ENCODE measurements at regions not wholly inside any gene's neighbourhood (a gene's known extent, or its start where the extent isn't known, plus 50 kb on each side); places are given as distances from the start of the nearest gene placed in this dataset.

DNA sequence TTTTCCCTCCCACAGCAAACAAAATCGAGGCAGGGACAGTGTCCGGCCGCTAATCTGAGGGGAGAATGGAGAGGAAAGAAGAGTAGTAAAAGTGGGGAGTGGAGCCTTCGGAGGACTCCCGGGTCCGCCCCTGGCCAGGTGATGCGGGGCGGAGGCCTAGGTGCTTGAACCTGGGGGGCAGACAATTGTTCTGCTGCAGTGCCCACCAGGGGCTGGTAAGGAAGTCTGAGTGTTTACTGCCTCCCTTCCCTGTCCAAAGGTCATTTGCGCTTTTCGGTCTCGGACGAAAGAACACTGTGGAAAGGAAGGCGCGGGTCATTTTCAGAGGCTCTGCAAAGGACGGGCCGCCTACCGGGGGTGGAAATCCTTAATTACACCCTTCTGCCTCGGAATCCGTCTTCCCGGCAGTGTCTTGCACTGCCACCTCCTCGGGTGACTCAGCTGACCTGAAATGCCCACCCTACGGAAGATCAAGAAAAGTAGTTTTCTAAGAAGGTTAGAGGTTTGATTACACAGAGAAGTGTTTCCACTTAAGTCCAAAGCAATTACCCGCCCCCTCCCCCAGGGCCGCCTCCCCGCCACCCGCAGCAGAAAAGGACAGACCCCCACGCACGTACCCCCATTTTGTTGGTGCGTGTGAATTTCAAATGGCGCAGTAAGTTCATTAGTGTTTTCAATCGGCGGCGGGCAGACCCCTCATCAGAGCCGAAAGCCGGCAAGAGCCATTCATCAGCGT, 99.9 kb upstream of the TENM3 start:
- no peak overlapping the region for H3K4ac ChIP-seq (ENCODE audit: low read depth, low read length)
- peaks cover 6% of the 10 kb centered on the region for H3K4me1 ChIP-seq (ENCODE audit: control insufficient read depth, low read depth, low read length)
- H4K8ac ChIP-seq (ENCODE audit: low read depth, low read length) = no peak overlapping the region
- H3K27me3 ChIP-seq (ENCODE audit: insufficient read depth, low read length, poor library complexity) = no peaks in the 10 kb centered on the region
- H3K79me1 ChIP-seq (ENCODE audit: low read length) = peaks cover 2% of the 10 kb centered on the region
- no CpG with 5 or more reads among the region's 36 CpGs for WGBS (ENCODE audit: extremely low coverage, insufficient coverage, low lambda C conversion rate)
- peak overlapping the region; percentile 82 for H3K9ac ChIP-seq (ENCODE audit: low read length)
- H3K4me2 ChIP-seq (ENCODE audit: low read length) = peak overlapping the region; percentile 91
- H3K36me3 ChIP-seq (ENCODE audit: control insufficient read depth, insufficient read depth, low read length) = no peaks in the 10 kb centered on the region
- peak overlapping the region; percentile 49 for H3K23ac ChIP-seq (ENCODE audit: low read length)
- no peak overlapping the region for H2BK120ac ChIP-seq (ENCODE audit: low read depth, low read length)
- H3K4me3 ChIP-seq (ENCODE audit: low read length) = peak overlapping the region; percentile 76
- H2BK15ac ChIP-seq (replicated peaks; ENCODE audit: low read depth) = peak overlapping the region; percentile 21
- H2AK5ac ChIP-seq (ENCODE audit: low read length) = no peak overlapping the region
- peak overlapping the region; percentile 97 for H3K27ac ChIP-seq (ENCODE audit: low read depth, low read length)
- peak overlapping the region; percentile 23 for H2BK5ac ChIP-seq (ENCODE audit: low read length)
- H4K5ac ChIP-seq (ENCODE audit: low read length) = no peak overlapping the region
- H3K56ac ChIP-seq (ENCODE audit: low read length) = peak overlapping the region; percentile 95
- peak; percentile 73 for DNase-seq
- H3K18ac ChIP-seq (ENCODE audit: low read length) = peak overlapping the region; percentile 46
- H3K79me2 ChIP-seq (ENCODE audit: control insufficient read depth, insufficient read depth, low read length) = peaks cover 12% of the 10 kb centered on the region

DNA sequence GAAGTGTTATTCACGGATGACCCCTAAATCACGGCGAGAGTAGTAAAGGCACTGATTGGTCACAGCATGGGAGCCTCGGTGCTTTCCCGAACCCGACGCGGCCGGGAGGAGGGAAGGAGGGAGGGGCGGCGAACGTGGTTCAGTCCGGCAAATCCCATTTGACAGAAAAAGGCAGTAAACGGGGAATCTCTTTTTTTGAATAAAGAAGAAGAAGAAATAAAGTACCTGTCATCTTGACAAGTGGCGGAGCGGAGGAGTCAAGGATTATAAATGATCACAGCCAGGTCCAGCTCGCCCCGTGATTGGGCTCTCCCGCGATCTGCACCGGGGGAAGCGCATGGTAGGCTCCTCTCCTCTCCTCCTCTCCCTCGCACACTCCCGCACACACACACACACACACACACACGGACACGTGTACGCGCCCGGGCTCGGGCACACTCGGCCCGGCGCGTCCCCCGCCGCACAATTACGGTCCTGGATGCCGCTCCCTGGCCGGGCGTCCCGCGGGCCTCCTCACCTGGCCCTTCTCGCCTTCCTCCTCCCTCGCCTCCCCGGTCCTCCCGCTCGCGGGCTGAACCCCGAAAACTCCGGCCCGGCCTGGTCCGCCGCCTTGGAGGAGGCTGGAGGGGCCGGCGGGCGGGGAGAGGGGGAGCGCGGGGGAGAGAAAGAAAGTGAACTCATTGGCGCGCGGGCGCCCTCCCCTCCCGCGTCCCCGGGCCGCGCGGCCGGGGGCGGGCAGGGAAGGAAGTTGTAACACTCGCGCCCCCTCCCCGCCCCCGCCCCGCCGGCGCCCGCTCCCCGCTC, 99.2 kb upstream of the TENM3 start:
- no CpG with 5 or more reads among the region's 79 CpGs for WGBS (ENCODE audit: extremely low coverage, insufficient coverage, low lambda C conversion rate)
- Histone ChIP-seq H3K4ac (ENCODE audit: low read depth, low read length) (peak overlapping the region; percentile 98), H3K4me3 (ENCODE audit: low read length) (peak overlapping the region; percentile 76), H2BK15ac (replicated peaks; ENCODE audit: low read depth) (no peak overlapping the region), H2AK5ac (ENCODE audit: low read length) (no peak overlapping the region), H3K4me2 (ENCODE audit: low read length) (peak overlapping the region; percentile 28), H3K23ac (ENCODE audit: low read length) (no peak overlapping the region), H3K18ac (ENCODE audit: low read length) (peak overlapping the region; percentile 96), H2BK5ac (ENCODE audit: low read length) (peak overlapping the region; percentile 64), H3K56ac (ENCODE audit: low read length) (peak overlapping the region; percentile 95), H3K27me3 (ENCODE audit: insufficient read depth, low read length, poor library complexity) (no peaks in the 10 kb centered on the region), H3K4me1 (ENCODE audit: control insufficient read depth, low read depth, low read length) (peaks cover 6% of the 10 kb centered on the region), H3K9ac (ENCODE audit: low read length) (peak overlapping the region; percentile 82), H3K79me1 (ENCODE audit: low read length) (peaks cover 2% of the 10 kb centered on the region), H2BK120ac (ENCODE audit: low read depth, low read length) (peak overlapping the region; percentile 99), H4K5ac (ENCODE audit: low read length) (no peak overlapping the region), H4K8ac (ENCODE audit: low read depth, low read length) (peak overlapping the region; percentile 94), H3K36me3 (ENCODE audit: control insufficient read depth, insufficient read depth, low read length) (no peaks in the 10 kb centered on the region), H3K27ac (ENCODE audit: low read depth, low read length) (peak overlapping the region; percentile 97), H3K79me2 (ENCODE audit: control insufficient read depth, insufficient read depth, low read length) (peaks cover 12% of the 10 kb centered on the region)
- peak; percentile 91 for DNase-seq

DNA sequence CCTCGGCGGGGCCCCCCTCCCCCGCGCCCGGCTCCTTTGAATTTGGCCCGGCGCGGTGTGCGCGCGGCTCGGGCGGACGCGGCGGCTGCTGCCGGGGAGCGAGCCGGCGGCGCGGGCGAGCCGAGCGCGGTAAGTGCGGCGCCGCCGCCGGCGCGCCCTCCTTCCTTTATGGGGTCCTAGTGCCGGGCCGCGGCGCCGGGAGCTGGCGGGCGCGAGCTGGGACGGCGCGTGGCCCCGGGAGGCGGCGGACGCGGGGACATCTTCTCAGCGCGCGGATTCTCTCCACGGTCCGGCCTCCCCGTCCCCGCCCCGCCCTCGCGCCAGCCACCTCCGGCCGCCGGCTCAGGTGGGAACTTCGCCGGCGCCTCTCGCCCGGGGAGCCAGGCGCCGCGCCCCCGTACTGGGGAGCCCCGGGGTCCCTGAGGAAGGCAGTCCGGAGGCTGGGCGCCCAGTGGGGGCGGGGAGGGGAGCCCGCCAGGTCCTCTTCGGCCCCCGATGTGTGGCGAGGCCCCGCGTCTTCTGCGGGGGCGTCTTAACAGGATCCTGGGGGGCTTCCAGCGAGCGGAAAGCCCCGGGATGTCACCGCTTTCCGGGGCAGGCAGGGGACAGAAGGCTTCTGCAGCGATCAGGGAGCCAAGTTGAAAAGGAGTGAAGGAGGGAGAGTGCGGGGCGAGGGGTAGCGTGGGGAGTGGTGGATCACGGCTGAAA, 98.4 kb upstream of the TENM3 start:
- DNase-seq = peak; percentile 74
- no CpG with 5 or more reads among the region's 93 CpGs for WGBS (ENCODE audit: extremely low coverage, insufficient coverage, low lambda C conversion rate)

DNA sequence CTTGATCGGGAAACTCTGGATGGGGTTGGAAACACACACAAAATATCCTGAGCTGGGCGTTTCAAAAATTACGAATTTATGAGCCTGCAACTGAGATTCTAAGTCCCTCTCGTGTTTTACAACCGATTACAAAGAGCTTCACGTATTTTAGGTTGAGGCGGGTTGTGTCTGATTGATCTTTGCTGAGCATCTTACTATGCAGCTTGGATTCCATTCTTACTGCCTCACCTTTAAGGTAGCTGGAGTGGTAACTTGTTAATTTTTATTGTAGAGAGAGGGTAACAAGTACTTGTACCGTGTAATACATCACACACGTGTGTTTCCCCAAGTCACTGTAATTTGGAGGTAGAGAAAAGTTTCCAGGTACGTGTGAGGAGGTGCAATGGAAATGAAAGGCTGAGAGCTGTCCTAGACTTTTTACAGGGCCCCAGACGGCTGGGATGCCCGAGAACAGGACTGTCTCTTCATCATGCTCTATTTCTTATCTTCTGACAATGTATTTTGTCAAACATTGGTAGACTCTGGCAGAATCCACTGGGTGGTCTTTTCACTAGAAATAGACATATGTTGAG, 97.8 kb upstream of the TENM3 start:
- peak overlapping the region; percentile 96 for H3K4ac ChIP-seq (ENCODE audit: low read depth, low read length)
- peaks cover 12% of the 10 kb centered on the region for H3K79me2 ChIP-seq (ENCODE audit: control insufficient read depth, insufficient read depth, low read length)
- H4K8ac ChIP-seq (ENCODE audit: low read depth, low read length) = peak overlapping the region; percentile 95
- peak overlapping the region; percentile 66 for H3K4me3 ChIP-seq (ENCODE audit: low read length)
- H3K18ac ChIP-seq (ENCODE audit: low read length) = peak overlapping the region; percentile 96
- peak overlapping the region; percentile 6 for H3K23ac ChIP-seq (ENCODE audit: low read length)
- WGBS (ENCODE audit: extremely low coverage, insufficient coverage, low lambda C conversion rate) = no CpG with 5 or more reads among the region's 12 CpGs
- DNase-seq = peak; percentile 77
- H4K5ac ChIP-seq (ENCODE audit: low read length) = no peak overlapping the region
- no peak overlapping the region for H2BK15ac ChIP-seq (replicated peaks; ENCODE audit: low read depth)
- peak overlapping the region; percentile 98 for H3K27ac ChIP-seq (ENCODE audit: low read depth, low read length)
- peaks cover 2% of the 10 kb centered on the region for H3K79me1 ChIP-seq (ENCODE audit: low read length)
- peaks cover 6% of the 10 kb centered on the region for H3K4me1 ChIP-seq (ENCODE audit: control insufficient read depth, low read depth, low read length)
- no peak overlapping the region for H2AK5ac ChIP-seq (ENCODE audit: low read length)
- H3K56ac ChIP-seq (ENCODE audit: low read length) = peak overlapping the region; percentile 90
- H3K4me2 ChIP-seq (ENCODE audit: low read length) = peak overlapping the region; percentile 74
- H2BK5ac ChIP-seq (ENCODE audit: low read length) = peak overlapping the region; percentile 47
- no peaks in the 10 kb centered on the region for H3K36me3 ChIP-seq (ENCODE audit: control insufficient read depth, insufficient read depth, low read length)
- H3K9ac ChIP-seq (ENCODE audit: low read length) = peak overlapping the region; percentile 85
- H2BK120ac ChIP-seq (ENCODE audit: low read depth, low read length) = peak overlapping the region; percentile 99
- H3K27me3 ChIP-seq (ENCODE audit: insufficient read depth, low read length, poor library complexity) = no peaks in the 10 kb centered on the region

More for the DNA sequence above, 98.4 kb upstream of the TENM3 start:
- peak overlapping the region; percentile 66 for H3K4me3 ChIP-seq (ENCODE audit: low read length)
- peak overlapping the region; percentile 98 for H3K27ac ChIP-seq (ENCODE audit: low read depth, low read length)
- H3K23ac ChIP-seq (ENCODE audit: low read length) = peak overlapping the region; percentile 6
- H3K79me2 ChIP-seq (ENCODE audit: control insufficient read depth, insufficient read depth, low read length) = peaks cover 12% of the 10 kb centered on the region
- H3K27me3 ChIP-seq (ENCODE audit: insufficient read depth, low read length, poor library complexity) = no peaks in the 10 kb centered on the region
- peak overlapping the region; percentile 99 for H2BK120ac ChIP-seq (ENCODE audit: low read depth, low read length)
- H4K5ac ChIP-seq (ENCODE audit: low read length) = no peak overlapping the region
- peak overlapping the region; percentile 74 for H3K4me2 ChIP-seq (ENCODE audit: low read length)
- H3K4ac ChIP-seq (ENCODE audit: low read depth, low read length) = peak overlapping the region; percentile 98
- no peaks in the 10 kb centered on the region for H3K36me3 ChIP-seq (ENCODE audit: control insufficient read depth, insufficient read depth, low read length)
- peaks cover 6% of the 10 kb centered on the region for H3K4me1 ChIP-seq (ENCODE audit: control insufficient read depth, low read depth, low read length)
- peak overlapping the region; percentile 90 for H3K56ac ChIP-seq (ENCODE audit: low read length)
- H2AK5ac ChIP-seq (ENCODE audit: low read length) = no peak overlapping the region
- peak overlapping the region; percentile 85 for H3K9ac ChIP-seq (ENCODE audit: low read length)
- peaks cover 2% of the 10 kb centered on the region for H3K79me1 ChIP-seq (ENCODE audit: low read length)
- H2BK15ac ChIP-seq (replicated peaks; ENCODE audit: low read depth) = peak overlapping the region; percentile 38
- H3K18ac ChIP-seq (ENCODE audit: low read length) = peak overlapping the region; percentile 96
- peak overlapping the region; percentile 95 for H4K8ac ChIP-seq (ENCODE audit: low read depth, low read length)
- H2BK5ac ChIP-seq (ENCODE audit: low read length) = peak overlapping the region; percentile 47

DNA sequence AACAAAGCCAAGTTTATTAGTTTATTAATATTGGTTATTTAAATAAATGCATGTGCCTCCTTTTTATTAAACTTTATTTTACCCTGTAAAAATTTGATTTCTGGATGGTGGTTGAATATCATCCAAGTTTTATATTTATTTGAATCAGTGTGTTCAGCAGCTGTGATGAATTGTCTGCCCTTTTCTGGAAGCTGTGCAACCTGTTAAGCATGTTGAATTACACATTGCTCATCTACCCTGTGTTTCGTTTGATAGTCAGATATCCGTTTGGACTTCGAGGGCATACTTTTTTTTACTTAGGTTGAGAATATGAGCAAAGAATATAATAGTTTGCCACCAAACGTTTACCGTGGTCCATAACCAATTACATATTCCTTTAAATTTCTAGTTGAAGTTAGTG, 95.8 kb upstream of the TENM3 start:
- no peak overlapping the region for H3K4me3 ChIP-seq (ENCODE audit: low read length)
- H3K56ac ChIP-seq (ENCODE audit: low read length) = peak overlapping the region; percentile 54
- H3K27ac ChIP-seq (ENCODE audit: low read depth, low read length) = no peak overlapping the region

More for the DNA sequence above, 95.8 kb upstream of the TENM3 start:
- Histone ChIP-seq H2BK15ac (replicated peaks; ENCODE audit: low read depth) (no peak overlapping the region), H3K27me3 (ENCODE audit: insufficient read depth, low read length, poor library complexity) (no peaks in the 10 kb centered on the region), H3K36me3 (ENCODE audit: control insufficient read depth, insufficient read depth, low read length) (no peaks in the 10 kb centered on the region), H3K4me1 (ENCODE audit: control insufficient read depth, low read depth, low read length) (peaks cover 6% of the 10 kb centered on the region), H4K5ac (ENCODE audit: low read length) (no peak overlapping the region), H3K23ac (ENCODE audit: low read length) (no peak overlapping the region), H3K4ac (ENCODE audit: low read depth, low read length) (no peak overlapping the region), H2BK120ac (ENCODE audit: low read depth, low read length) (no peak overlapping the region), H3K79me1 (ENCODE audit: low read length) (peaks cover under 1% of the 10 kb centered on the region), H3K79me2 (ENCODE audit: control insufficient read depth, insufficient read depth, low read length) (peaks cover 14% of the 10 kb centered on the region), H2BK5ac (ENCODE audit: low read length) (no peak overlapping the region), H3K9ac (ENCODE audit: low read length) (no peak overlapping the region), H3K4me2 (ENCODE audit: low read length) (no peak overlapping the region), H3K18ac (ENCODE audit: low read length) (no peak overlapping the region), H2AK5ac (ENCODE audit: low read length) (no peak overlapping the region), H4K8ac (ENCODE audit: low read depth, low read length) (no peak overlapping the region)
- no CpG with 5 or more reads among the region's 5 CpGs for WGBS (ENCODE audit: extremely low coverage, insufficient coverage, low lambda C conversion rate)
- DNase-seq = no peak

Measured in mesendoderm (in vitro differentiated cells).